IPS DF 4.7 (cell line): ENCODE measurements at regions not wholly inside any gene's neighbourhood (a gene's known extent, or its start where the extent isn't known, plus 50 kb on each side); places are given as distances from the start of the nearest gene placed in this dataset.

ENCODE experiments used
- DNase-seq: peaks from one replicate; pipeline ENCODE4 v3.0.0-alpha.2; 2013; ENCODE audit warnings: low spot score; ENCODE audit errors: extremely low read depth

DNA sequence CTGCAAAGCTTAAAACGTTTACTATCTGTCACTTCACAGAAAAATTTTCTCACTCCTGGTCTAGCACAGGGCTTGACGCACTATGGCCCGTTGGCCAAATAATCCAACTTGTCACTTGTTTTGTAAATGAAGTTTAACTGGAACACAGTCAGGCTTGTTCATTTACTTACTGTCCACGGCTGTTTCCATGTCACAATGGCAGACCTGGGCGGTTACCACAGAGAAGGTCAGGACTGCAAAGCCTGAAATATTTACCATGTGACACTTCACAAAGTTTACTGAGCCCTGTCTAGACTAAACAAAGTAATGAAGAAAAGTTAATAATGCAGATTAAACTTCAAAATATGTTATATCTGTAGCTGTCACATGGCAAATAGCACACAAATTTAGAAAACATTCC is 273.0 kb upstream of the GYPC start:
- DNase-seq: no peak

DNA sequence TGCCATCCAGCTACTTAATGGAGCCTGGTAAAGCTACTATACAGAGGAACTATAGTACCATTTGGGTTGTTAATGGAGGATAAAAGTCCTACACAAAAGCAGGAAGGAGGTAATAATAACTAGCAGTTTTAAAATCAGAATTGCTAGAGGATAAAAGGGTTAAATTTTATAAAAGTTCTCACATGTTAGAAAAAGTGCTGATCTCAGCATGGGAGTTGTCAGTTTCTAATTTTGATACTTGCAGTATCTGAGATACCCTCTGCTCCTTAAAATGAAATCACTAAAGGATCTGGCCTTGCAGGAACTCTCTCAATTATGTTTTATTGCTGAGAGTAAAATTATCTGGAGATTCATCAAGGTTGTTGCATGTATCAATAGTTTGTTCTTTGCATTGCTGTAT is 272.2 kb upstream of the GYPC start:
- no peak for DNase-seq

DNA sequence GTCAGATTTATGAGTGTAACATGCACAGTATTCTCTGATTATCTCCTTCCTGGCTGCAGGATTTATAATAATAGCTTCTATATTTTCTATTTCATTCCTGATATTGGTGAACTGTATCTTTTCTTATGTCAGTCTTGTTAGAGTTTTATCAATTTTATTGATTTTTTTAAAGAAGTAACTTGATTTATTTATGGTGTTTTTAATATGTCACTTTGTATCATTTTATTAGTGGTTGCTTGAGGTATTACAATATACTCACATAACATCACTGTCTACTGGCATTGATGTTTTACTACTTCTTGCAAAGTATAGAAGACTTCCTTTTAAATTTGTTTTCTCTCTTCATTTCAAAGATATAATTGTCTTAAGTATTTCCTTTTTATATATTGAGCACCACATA is 270.5 kb upstream of the GYPC start:
- DNase-seq: no peak

DNA sequence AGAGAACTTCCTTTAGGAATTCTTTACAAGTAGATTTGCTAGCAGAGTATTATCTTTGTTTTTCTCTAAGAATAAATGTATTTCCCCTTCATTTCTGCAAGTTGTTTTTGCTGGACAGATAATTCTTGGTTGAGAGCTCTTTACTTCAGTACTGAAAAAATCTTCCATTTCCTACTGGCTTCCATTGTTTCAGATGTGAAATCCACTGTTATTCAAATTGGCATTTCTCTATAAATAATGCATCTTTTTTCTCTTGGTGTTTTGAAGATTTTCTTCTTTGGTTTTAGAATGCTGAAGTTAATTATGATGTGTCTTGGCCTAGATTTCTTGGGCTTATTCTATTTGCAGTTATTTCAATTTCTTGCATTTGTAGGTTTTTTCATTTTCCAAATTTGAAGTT is 270.0 kb upstream of the GYPC start:
- no peak for DNase-seq

DNA sequence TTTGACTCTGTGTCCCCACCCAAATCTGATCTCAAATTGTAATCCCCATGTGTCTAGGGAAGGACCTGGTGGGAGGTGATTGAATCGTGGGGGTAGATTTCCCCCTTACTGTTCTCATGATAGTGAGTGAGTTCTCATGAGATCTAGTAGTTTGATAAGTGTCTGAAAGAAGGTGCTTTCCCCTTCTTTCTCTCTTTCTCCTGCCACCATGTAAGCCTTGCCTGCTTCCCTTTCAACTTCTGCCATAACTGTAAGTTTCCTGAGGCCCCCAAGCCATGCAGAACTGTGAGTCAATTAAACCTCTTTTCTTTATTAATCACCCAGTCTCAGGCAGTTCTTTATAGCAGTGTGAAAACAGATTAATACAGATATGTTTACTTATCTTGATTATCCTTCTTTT is 266.5 kb upstream of the GYPC start:
- no peak for DNase-seq

DNA sequence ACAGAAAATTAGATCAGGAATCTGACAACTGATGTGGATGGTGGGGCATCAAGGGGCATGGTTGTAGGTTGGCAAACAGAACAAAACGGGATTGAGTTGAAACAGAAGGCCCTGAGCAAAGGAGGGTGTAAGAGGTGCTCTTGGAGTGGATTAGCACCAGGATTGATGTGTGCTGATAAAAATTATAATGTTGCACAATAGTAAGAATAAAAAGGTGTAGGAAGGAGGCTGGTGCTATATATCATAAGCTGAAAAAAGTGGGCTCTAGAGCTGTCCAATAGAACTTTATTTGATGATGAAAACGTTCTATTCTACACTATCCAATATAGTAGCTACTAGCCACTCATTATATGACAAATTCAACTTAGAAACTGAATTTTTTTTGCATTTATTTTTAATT is 263.1 kb upstream of the GYPC start:
- no peak for DNase-seq

DNA sequence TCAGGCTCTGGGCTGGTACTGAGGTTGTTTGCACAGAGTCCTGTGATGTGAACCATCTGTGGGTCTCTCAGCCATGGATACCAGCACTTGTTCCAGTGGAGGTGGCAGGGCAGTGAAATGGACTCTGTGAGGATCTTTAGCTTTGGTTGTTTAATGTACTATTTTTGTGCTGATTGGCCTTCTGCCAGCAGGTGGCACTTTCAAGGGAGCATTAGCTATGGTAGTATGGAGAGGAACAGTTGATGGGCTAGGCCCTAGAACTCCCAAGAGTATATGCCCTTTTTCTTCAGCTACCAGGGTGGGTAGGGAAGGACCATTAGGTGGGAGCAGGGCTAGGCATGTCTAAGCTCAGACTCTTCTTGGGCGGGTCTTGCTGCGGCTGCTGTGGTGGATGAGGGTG is 257.0 kb upstream of the GYPC start:
- DNase-seq: no peak

DNA sequence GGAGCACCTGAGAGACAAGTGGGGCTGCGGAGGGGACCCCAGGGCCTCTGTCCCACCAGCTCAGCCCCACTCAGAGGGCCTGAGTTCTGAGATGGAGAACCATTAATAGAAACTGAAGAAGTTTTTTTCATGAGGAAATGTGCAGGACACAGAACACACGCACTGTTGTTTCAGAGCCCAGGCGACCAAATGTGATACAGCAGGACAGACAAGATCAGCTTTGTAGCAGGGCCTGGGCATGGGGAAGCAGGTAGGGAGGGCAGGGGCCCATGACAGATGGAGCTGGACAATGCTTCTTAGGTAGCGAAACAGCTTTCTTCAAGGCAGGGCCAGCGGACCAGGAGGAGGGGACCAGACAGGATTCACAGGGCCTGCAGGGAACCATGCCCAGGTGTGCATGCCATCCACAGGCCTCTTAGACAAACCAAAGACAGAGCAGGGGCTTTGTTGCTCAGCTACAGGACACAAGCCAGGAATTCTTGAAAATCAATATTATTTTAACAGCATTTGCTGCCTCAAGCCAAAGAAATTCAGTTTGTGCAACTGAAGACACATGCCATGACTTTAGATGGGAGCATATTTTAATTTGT is 252.8 kb upstream of the GYPC start:
- DNase-seq: no peak

DNA sequence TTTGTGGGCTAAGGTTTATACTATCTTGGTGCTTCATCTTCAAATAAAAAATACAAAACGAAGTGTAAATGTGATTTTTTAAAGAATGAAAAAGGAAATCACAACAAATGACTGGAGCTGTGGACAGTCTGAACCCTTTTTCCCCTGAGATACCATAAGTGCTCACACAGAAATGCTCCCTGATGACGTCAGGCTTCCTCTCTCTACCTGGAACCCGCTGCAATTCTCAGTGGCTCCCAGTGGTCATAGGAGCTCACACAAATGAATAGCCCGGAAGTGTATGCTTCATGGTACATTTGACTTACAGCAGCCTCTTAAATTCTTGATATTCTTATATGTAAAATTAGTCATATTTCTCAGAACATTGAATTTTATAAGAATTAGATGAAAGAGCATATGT is 249.7 kb upstream of the GYPC start:
- DNase-seq: no peak

DNA sequence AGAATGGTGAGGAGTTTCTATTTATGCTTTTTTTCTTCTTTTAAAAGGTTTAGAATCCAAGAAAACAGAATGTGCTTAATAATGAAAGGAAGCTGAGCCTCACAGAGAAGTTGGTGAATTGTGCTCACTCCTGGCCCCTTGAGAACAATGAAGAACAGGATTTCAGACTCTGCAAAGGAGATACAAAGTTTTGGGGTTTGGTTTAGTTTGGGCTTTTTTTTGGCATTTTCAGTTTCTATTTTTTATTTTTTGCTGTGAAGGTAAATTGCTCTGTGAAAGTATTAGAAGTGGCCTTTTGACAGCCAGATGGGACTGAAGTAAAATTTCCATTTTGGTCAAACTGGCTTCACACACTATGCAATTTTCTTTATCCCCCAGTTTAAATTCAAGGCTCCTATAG is 247.3 kb upstream of the GYPC start:
- no peak for DNase-seq

DNA sequence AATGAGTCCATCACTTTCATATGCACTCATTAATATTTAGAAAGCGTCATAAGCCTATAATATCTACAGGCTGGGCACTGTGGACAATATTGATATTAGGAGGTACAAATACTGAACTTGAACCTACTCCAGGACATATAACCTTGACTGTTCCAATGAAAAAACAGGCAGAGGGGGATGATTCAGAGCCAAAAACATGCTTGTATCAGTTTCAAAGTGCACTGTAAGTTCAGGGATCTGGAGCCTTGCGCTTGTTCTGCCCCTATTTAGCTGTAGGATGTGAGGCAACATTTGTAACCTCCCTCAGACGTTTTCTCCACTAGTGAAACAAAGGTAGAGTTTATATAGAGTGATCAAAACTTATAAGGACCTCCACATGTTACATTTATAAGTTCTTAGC is 246.1 kb upstream of the GYPC start:
- no peak for DNase-seq

DNA sequence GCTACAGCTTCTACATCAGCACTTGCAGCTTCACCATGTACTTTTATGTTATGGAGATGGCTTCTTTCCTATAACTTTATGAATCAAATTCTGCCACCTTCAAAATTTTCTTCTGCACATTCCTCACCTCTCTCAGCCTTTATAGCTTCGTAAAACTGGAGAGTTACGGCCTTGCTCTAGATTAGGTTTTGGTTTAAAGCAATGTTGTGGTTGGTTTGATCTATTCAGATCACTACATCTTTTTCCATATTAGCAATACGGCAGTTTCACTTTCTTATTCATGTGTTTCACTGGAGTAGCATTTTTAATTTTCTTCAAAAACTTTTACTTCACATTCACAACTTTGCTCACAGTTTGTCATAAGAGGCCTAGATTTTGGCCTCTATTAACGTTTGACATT is 242.9 kb upstream of the GYPC start:
- no peak for DNase-seq

DNA sequence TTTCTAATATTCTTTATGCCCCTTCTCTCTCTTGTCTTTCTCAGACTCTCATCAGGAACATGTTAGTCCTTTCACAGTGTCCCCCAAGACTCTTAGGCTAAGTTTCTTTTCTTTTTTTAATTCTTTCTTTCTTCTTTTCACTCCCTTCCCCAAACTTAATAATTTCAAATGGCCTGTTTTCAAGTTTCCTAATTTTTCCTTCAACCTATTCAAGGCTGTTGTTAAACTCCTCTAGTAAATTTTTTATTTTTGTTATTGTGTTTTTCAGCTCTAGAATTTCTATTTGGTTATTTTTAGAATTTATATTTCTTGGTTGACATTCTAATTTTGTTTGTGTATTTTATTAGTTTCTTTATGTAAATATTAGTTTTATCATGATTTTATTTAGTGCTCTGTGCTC is 236.6 kb upstream of the GYPC start:
- no peak for DNase-seq

DNA sequence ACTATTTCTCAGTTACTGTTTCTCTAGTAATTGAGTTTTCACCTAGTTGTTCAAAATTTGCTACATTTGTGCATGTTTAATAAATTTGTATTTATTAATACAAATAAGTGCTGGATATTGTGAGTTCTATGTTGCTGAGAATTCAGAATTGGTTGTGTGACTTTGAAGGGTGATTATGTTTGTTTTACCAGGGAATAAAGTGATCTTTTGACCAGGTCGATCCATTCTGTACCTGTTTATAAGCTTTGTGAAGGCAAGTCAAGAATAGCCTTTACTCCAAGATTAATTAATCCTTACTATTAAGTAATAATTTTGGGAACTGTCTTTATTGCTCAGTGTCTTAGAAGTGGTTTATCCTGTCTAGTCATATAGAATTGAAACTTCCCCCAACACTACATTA is 230.0 kb upstream of the GYPC start:
- no peak for DNase-seq

DNA sequence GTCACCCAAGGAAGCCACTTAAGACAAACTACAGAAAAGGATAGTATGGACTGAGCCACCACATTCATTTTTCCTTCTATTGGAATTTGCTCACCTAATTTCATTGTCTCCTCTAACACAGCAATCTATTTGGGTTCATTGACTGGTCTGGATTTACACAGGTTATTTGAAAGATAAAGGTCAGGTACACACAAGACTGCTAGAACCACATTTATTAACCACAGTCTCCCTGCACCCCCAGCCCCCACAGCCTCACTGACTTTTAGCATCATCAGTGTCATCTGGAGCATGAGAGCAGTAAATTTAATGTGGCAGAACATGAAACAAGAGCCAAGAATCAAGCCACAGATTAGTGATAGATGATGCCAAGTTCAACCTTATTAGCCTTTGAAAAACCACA is 226.9 kb upstream of the GYPC start:
- no peak for DNase-seq

DNA sequence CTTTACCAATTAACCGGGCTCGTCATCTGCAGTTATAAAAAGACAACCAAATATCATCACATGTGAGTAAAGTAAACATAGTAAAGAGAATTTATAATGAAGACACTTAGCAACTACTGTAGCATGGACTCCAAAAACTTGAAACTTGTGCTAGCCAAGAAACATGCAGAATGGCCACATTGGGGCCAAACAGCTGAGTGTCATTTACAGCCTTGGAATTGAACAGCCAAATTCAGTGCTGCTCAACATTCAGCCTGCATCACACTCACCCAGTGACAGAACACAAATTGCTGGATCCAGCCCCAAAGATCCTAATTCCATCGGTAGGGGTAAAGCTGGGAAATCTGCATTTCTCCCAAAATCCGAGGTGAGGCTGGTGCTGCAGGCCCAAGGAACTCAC is 224.8 kb upstream of the GYPC start:
- no peak for DNase-seq

DNA sequence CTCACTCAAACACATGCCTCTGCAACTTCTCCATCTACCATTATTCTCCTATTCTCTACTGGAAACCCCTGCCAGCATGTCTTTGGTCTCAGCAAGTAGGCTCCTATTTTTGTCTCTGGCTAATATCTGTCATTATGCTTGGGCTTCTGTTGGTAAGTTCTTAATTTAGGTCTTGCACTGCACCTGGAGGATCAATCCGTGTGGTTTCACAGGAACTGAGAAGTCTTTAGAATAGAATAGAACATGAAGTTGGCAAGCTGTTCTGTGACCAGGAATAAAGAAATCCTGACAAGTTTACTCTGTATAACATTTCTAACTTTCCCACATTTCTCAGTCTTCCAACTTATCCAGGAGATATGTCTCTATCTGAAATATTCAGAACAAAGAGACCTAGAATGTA is 219.5 kb upstream of the GYPC start:
- no peak for DNase-seq

DNA sequence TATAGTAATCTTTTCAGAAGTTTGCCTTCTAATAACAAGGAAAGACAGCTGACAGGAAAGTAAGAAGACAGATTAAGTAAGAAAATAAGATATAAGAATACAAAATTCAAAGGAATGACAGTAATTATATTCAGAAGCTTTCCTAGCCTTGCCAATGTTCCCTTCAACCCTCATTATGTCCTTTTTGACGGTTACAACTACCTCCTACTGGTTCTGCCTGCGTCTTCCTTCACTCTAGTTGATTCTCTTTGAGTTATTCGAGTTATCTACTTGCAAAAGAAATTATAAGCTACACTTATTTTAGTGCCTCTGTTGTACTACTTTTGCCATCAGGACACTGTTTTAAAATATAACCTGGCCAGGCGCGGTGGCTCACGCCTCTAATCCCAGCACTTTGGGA is 218.9 kb upstream of the GYPC start:
- no peak for DNase-seq

DNA sequence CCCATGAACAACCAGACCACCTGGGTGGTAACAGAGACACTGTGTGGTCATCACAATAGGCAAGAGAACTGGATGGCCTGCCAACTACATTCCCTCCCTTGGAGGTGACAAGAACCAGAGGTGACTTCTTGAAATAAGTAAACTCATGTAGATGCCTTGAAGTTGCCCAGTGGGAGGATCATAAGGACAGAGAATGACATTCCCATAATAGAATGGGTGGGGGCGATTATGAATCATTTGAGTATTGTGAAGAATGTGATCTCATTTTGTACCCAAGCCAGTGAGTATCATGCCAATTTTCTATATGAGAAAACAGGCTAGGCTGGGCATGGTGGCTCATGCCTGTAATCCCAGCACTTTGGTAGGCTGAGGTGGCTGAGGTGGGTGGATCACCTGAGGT is 211.4 kb upstream of the GYPC start:
- DNase-seq: no peak

DNA sequence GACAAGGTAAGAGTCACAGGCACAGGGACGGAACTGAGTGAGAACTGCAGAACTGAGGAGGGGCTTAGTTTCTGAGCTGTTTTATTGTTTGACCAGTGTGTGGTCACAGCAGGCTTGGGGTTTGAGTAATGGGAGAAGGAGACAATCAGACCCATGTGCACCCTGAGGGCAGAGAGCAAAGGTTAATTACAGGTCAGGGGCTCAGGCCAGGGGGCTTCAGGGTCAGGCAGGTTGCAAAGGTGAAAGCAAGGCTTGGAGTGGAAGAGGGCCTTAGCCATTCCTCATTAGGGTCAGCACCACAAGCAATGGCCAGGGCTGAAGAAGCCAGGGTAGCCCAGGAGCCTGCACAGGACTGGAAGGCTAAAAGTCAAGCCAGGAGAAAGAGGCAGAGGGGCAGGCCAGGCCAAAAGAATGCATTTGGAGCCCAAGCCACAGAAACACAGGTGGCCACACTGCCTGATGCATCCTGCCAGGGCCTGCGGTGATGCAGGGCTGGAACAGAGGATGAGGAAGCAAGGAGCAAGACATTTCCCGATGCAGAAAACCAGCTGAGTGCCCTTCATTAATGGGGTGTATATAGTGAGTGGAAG is 209.8 kb upstream of the GYPC start:
- DNase-seq: no peak

DNA sequence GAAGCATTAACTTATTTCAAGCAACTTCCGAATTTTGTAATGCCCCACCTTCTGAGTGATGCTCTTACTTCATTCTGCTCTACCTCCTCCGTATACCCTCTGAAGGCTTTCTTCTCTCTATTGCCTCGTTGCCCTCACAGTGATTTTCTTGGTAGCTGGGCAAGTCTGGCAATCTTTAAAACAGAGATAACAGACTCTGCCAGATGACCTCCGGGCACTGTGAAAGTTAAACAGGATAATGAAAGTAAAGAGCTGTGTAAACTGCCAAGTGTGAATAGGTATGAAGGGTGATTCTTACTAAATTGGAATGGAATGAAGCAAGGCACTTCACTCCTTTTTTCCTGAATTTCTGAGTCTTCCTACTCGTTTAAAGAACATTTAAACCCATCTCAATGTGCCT is 207.3 kb upstream of the GYPC start:
- no peak for DNase-seq

DNA sequence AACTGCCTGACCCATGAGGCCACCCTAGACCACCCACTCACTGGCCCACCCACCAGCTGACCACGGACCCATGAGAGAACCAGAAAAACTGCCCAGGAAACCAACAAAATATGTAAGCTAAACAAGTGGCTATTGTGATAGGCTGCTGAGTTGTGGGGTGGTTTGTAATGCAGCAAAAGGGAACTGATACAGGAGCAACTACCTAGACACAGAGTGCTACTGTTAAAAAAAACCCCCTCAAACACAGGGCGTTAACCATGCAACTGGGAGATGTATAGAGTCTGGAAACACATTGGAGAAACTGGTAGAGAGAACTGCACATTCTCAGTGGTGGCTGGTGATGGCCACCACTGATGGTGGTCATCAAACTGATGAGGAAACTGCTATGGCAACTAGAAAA is 206.3 kb upstream of the GYPC start:
- no peak for DNase-seq

DNA sequence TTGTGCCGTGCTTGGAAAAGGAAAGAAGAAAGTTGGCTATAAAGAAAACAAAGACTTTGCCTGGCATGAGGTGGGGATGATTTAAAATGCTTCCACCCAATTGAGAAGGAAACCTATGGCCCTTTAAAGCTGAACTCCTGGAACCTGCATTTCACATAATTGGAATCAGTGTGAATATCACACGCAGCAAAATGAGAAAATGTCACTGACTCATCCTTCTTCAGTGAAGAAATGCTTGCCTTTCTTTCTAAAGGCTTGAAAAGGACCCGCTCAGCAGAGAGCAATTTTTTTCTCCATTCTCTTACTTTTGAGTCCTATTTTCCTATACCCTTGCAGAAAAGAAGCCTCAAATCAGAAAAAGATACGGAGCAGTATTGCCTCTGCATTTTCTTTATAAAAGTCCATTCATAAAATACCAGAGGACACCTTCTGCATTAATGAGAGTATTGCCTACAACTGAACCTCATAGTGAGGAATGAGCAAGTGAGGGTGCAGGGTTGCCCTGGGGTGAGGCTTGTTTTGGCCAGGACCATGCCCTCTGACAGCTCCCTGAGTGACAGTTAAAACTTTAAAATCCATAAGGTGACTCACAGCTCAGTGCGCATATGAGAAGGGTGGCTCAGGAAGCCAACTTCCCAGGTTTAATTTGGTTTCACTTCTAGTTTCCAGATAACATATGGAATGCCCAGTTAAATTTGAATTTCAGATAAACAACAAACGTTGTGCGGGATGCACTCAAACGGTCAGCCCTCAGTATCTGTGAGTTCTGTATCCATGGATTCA is 191.9 kb upstream of the GYPC start:
- DNase-seq: no peak
